ENCODE measurements at regions not wholly inside any gene's neighbourhood (a gene's known extent, or its start where the extent isn't known, plus 50 kb on each side); places are given as distances from the start of the nearest gene placed in this dataset.
"Not testable (repeated sequence)": the region's sequence is repeated elsewhere in the genome, so short reads cannot be mapped to it uniquely, and the experiment has no call there.

DNA sequence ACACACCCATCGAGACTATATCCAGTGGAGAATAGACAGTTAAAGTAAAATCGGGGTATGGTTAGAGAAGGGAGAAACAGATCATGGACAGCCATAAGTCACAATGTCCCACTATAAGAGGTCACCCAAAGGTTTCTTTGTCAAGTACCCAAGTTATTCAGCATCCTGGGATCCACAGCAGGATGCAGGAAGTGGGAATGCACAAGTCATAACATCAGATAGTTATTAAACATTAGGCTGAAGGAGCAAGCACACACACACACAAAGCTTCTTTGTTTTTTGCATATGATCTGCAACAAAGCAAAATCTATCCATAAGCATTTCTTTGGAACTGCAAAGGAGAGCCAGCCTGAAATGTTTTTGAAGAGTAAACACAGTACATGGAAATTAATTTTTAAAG is 111.6 kb downstream of the NOC3L start:
- Histone ChIP-seq H3K9me3 (no peaks in the 10 kb centered on the region), H3K36me3 (peaks cover 0 to 10% (median 0%) of the 10 kb centered on the region in 3 donors), H3K27me3 (no peaks in the 10 kb centered on the region), H3K4me1 (no peaks in the 10 kb centered on the region), H3K27ac (no peak overlapping the region), H3K4me3 (no peak overlapping the region)
- no peak for DNase-seq
- 69 to 76% methylated on average over 2 of the region's 2 CpGs for WGBS, 2 donors
- intact Hi-C loops (cut with DNase I), result no loop called here
- TF ChIP-seq CTCF (IDR thresholded peaks at IDR 0.05), result no peak
- no peak for TF ChIP-seq POLR2A (IDR thresholded peaks at IDR 0.05)

DNA sequence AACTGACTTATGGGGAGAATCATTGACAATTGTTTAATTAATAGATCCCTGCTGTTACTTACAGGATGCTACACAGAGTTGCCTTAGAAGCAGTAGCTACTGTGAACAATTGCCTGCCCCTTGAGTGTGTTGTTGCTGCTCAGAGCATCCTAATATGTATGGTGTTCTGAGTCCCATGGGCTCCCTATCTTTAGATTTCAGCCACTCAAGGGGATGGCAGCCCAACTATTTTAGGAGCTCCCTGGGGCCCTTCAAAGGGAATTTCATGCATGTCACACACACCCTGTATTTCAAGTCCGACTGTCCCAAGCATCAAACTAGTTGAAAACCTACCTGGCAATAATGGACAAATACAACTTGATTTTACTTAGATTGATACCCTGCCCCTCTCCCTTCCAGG is 111.2 kb downstream of the NOC3L start:
- no peaks in the 10 kb centered on the region for H3K27me3 ChIP-seq
- H3K4me3 ChIP-seq, result no peak overlapping the region
- intact Hi-C loops (cut with DNase I), result no loop called here
- peaks cover 0 to 5% (median 0%) of the 10 kb centered on the region in 3 donors for H3K36me3 ChIP-seq
- H3K27ac ChIP-seq, result no peak overlapping the region
- H3K9me3 ChIP-seq, result no peaks in the 10 kb centered on the region
- no peak for DNase-seq
- H3K4me1 ChIP-seq, result no peaks in the 10 kb centered on the region
- 60 to 78% methylated on average over 1 of the region's 1 CpG for WGBS, 2 donors
- TF ChIP-seq CTCF (IDR thresholded peaks at IDR 0.05) (no peak), POLR2A (IDR thresholded peaks at IDR 0.05) (no peak)

GRCh38 chr10:94257407-94257806 is 105.3 kb downstream of the NOC3L start:
- H3K27me3 ChIP-seq; H3K9me3 ChIP-seq; H3K36me3 ChIP-seq; intact Hi-C loops (cut with DNase I); H3K4me3 ChIP-seq; DNase-seq; H3K27ac ChIP-seq; H3K4me1 ChIP-seq: not testable (repeated sequence)
- 84 to 86% methylated on average over 6 of the region's 6 CpGs for WGBS, 2 donors

DNA sequence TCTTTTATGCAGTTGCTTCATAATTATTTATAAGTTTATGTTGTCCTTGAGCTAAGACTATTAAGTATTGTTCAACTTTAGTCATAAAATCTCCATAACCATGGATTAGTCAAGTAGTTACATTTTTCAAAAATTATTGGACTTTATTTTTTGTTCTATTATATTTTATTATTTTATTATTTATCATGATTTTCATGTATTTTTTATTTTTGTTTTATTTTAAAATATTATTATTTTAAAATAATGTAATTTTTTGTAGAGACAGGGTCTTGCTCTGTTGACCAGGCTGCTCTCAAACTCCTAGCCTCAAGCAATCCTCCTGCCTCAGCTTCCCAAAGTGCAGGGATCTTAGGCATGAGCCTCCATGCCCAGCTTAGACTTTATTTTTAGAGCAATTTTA is 102.3 kb downstream of the NOC3L start:
- intact Hi-C loops (cut with DNase I), result no loop called here
- Histone ChIP-seq H3K27ac (no peak overlapping the region), H3K4me3 (no peak overlapping the region), H3K4me1 (no peaks in the 10 kb centered on the region), H3K36me3 (no peaks in the 10 kb centered on the region), H3K27me3 (no peaks in the 10 kb centered on the region), H3K9me3 (no peaks in the 10 kb centered on the region)
- no peak for TF ChIP-seq POLR2A (IDR thresholded peaks at IDR 0.05)
- no peak for TF ChIP-seq CTCF (IDR thresholded peaks at IDR 0.05)
- no peak for DNase-seq

DNA sequence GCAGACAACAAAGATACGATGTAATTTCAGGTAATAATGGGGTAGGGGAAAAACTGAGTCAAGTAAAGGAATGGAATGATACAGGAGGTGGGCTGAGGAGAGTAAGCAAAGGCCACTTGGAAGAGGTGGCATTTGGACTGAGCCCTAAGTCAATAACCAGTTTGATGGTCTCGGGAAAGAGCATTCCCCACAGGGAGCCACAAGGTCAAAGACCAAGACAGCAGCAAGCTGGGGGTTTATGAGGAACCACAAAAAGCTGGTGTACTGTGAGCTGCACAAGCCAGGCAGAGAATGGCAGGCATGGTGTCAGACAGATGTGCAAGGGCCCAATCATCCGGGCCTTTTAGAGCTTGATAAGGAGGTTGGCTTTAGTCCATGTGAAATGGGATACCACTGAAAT is 98.7 kb downstream of the NOC3L start:
- intact Hi-C loops (cut with DNase I), result no loop called here
- Histone ChIP-seq H3K9me3 (no peaks in the 10 kb centered on the region), H3K27ac (no peak overlapping the region), H3K4me1 (no peaks in the 10 kb centered on the region), H3K4me3 (no peak overlapping the region), H3K27me3 (no peaks in the 10 kb centered on the region), H3K36me3 (no peaks in the 10 kb centered on the region)
- no peak for DNase-seq
- 68 to 69% methylated on average over 3 of the region's 3 CpGs for WGBS, 2 donors
- no peak for TF ChIP-seq POLR2A (IDR thresholded peaks at IDR 0.05)
- no peak for TF ChIP-seq CTCF (IDR thresholded peaks at IDR 0.05)

- TF ChIP-seq POLR2A (IDR thresholded peaks at IDR 0.05), result no peak
- no peak for TF ChIP-seq CTCF (IDR thresholded peaks at IDR 0.05)
- Histone ChIP-seq H3K4me3 (no peak overlapping the region), H3K27ac (no peak overlapping the region), H3K27me3 (no peaks in the 10 kb centered on the region), H3K36me3 (no peaks in the 10 kb centered on the region), H3K9me3 (no peaks in the 10 kb centered on the region), H3K4me1 (no peaks in the 10 kb centered on the region)
- 45 to 54% methylated on average over 2 of the region's 2 CpGs for WGBS, 2 donors
- intact Hi-C loops (cut with DNase I), result no loop called here
- DNase-seq, result no peak
Measured at GRCh38 chr10:94266091-94266490, 96.6 kb downstream of the NOC3L start.
